T-cell (primary cell): ENCODE measurements at regions not wholly inside any gene's neighbourhood (a gene's known extent, or its start where the extent isn't known, plus 50 kb on each side); places are given as distances from the start of the nearest gene placed in this dataset.

Experiments
- ATAC-seq, 4 experiments: fragments of 200-7000 bp in 3 of 4; fragments of 150-1000 bp in 1 of 4; cut with Tn5 transposase; replicated peaks in 1 of 4; 1 replicate in 3 of 4; 2 replicates in 1 of 4; pipeline ENCODE4 v1.10.0; 2021; ENCODE audit warnings: moderate library complexity in 3 of 4, mild to moderate bottlenecking in 2 of 4, moderate number of reproducible peaks in 1 of 4
- CTCF ChIA-PET, 2 donors: fragments of 300-600 bp; sonication (Branson Sonifier 250); formaldehyde crosslinking; loops; one replicate each; lab custom pipeline; 2022; ENCODE audit warnings: antibody characterized with exemption in 2 of 2; lab: Charles Lee
- POLR2A ChIA-PET, 2 donors: fragments of 300-600 bp; sonication (Branson Sonifier 250); formaldehyde crosslinking; loops; one replicate each; lab custom pipeline; 2022; ENCODE audit warnings: antibody characterized with exemption in 2 of 2; lab: Charles Lee
- DNase-seq, 35 experiments: peaks; one replicate each; pipeline versions ENCODE4 v3.0.0 to v3.0.0-alpha.2; 2013 to 2023
- H3K27ac ChIP-seq: one replicate; pipeline ENCODE4 v1.5.1; 2013; ENCODE audit warnings: low read length
- H3K27me3 ChIP-seq, 2 experiments: replicated peaks in 1 of 2; 1 replicate in 1 of 2; 2 replicates in 1 of 2; pipeline versions ENCODE4 v1.6.1 to v1.7.0; 2013; ENCODE audit warnings: low read length in 1 of 2, mixed read lengths in 1 of 2; ENCODE audit not compliant: control insufficient read depth in 2 of 2, insufficient read depth in 2 of 2; ENCODE audit errors: extremely low read depth in 1 of 2
- H3K36me3 ChIP-seq, 2 donors: 1 replicate in 1 of 2; 2 replicates in 1 of 2; pipeline versions ENCODE4 v1.6.1 to v1.7.0; 2013; ENCODE audit warnings: low read length in 1 of 2; ENCODE audit not compliant: control insufficient read depth in 2 of 2, insufficient read depth in 1 of 2; ENCODE audit errors: extremely low read depth in 1 of 2
- H3K4me1 ChIP-seq, 2 experiments: 1 replicate in 1 of 2; 2 replicates in 1 of 2; pipeline versions ENCODE4 v1.6.1 to v1.7.0; 2013; ENCODE audit warnings: low read length in 2 of 2, mixed read lengths in 1 of 2; ENCODE audit not compliant: insufficient read depth in 2 of 2, control insufficient read depth in 1 of 2; ENCODE audit errors: extremely low read depth in 1 of 2
- H3K4me3 ChIP-seq, 2 donors: 1 replicate in 1 of 2; 2 replicates in 1 of 2; pipeline versions ENCODE4 v1.5.1 to v1.7.0; 2013; ENCODE audit warnings: mild to moderate bottlenecking in 2 of 2, low read length in 1 of 2, moderate library complexity in 1 of 2; ENCODE audit not compliant: control insufficient read depth in 1 of 2; ENCODE audit errors: extremely low read depth in 1 of 2
- H3K9me3 ChIP-seq: 2 replicates; pipeline ENCODE4 v1.7.0; 2013
- H3K27ac Mint-ChIP-seq, 2 donors: one replicate each; pipeline ENCODE4 v1.8.0; 2020 to 2021; ENCODE audit warnings: mild to moderate bottlenecking in 2 of 2, mixed read lengths in 2 of 2
- H3K27me3 Mint-ChIP-seq, 2 donors: one replicate each; pipeline ENCODE4 v1.8.0; 2021 to 2022; ENCODE audit warnings: mixed read lengths in 2 of 2
- H3K36me3 Mint-ChIP-seq: one replicate; pipeline ENCODE4 v1.8.0; 2021; ENCODE audit warnings: mixed read lengths
- H3K4me1 Mint-ChIP-seq, 3 donors: one replicate each; pipeline ENCODE4 v1.8.0; 2020 to 2022; ENCODE audit warnings: mixed read lengths in 3 of 3, mild to moderate bottlenecking in 1 of 3
- H3K4me3 Mint-ChIP-seq, 3 donors: one replicate each; pipeline ENCODE4 v1.8.0; 2020 to 2022; ENCODE audit warnings: mild to moderate bottlenecking in 3 of 3, mixed read lengths in 3 of 3, moderate library complexity in 3 of 3
- H3K9me3 Mint-ChIP-seq, 3 donors: one replicate each; pipeline ENCODE4 v1.8.0; 2020 to 2022; ENCODE audit warnings: mixed read lengths in 3 of 3
- WGBS: methylation state at CpG from one replicate; pipeline ENCODE4 v1.1.5; 2013; ENCODE audit warnings: missing lambda C conversion rate; ENCODE audit not compliant: insufficient coverage; 5-methylcytosine and 5-hydroxymethylcytosine counted together

- Histone ChIP-seq H3K9me3 (no peaks in the 10 kb centered on the region), H3K36me3 (no peaks in the 10 kb centered on the region), H3K4me1 (no peaks in the 10 kb centered on the region), H3K27ac (no peak overlapping the region), H3K27me3 (peaks cover 0 to 3% of the 10 kb centered on the region in 2 experiments), H3K4me3 (no peak overlapping the region)
- no peak for ATAC-seq
- H3K4me3 Mint-ChIP-seq: no peak overlapping the region
- peaks cover 0 to 8% (median 3%) of the 10 kb centered on the region in 3 donors for H3K9me3 Mint-ChIP-seq
- no peaks in the 10 kb centered on the region for H3K36me3 Mint-ChIP-seq
- 36% methylated on average over 4 of the region's 4 CpGs for WGBS
- ChIA-PET POLR2A (no interaction called here), CTCF (no interaction called here)
- H3K4me1 Mint-ChIP-seq: no peaks in the 10 kb centered on the region
- H3K27ac Mint-ChIP-seq: no peak overlapping the region
- DNase-seq: no peak
- H3K27me3 Mint-ChIP-seq: no peaks in the 10 kb centered on the region
These were observed 311.9 kb upstream of the PLD5 start for GRCh38 chr1:242836423-242836822.

- Mint-ChIP-seq H3K27me3 (peaks cover 1 to 7% of the 10 kb centered on the region in 2 donors), H3K27ac (no peak overlapping the region), H3K36me3 (no peaks in the 10 kb centered on the region), H3K4me1 (no peaks in the 10 kb centered on the region), H3K4me3 (no peak overlapping the region), H3K9me3 (peaks cover 0 to 14% (median 10%) of the 10 kb centered on the region in 3 donors)
- no peak overlapping the region for H3K27ac ChIP-seq
- H3K27me3 ChIP-seq: no peaks in the 10 kb centered on the region
- POLR2A ChIA-PET: no interaction called here
- no peaks in the 10 kb centered on the region for H3K4me1 ChIP-seq
- 63% methylated on average over 3 of the region's 4 CpGs for WGBS
- H3K4me3 ChIP-seq: no peak overlapping the region
- DNase-seq (no peak), ATAC-seq (no peak)
- no peaks in the 10 kb centered on the region for H3K36me3 ChIP-seq
- H3K9me3 ChIP-seq: no peaks in the 10 kb centered on the region
- CTCF ChIA-PET: no interaction called here
These were observed 304.3 kb upstream of the PLD5 start for GRCh38 chr1:242828828-242829227.

DNA sequence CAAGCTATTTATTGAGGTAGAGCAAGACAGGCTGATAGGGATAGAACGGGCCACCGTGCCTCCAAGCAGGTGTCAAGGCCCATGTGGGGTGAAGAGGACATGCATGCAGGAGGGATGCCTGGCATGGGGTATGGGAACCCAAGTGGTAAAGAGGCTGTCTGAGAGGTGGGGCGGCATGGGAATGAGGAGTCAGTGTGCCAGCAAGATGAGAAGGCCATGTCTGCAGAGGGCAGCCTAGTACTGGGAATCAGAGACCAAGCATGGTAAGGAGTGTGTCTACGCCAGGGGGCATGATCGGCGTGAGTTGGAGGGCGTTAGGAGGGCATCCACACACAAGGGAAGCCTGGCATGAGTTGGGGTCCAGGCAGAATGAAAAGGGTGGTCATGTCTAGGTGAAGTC is 303.7 kb upstream of the PLD5 start:
- no peak for ATAC-seq
- Mint-ChIP-seq H3K27me3 (peaks cover 1 to 7% of the 10 kb centered on the region in 2 donors), H3K4me1 (no peaks in the 10 kb centered on the region), H3K4me3 (no peak overlapping the region), H3K27ac (no peak overlapping the region), H3K9me3 (peaks cover 0 to 14% (median 10%) of the 10 kb centered on the region in 3 donors), H3K36me3 (no peaks in the 10 kb centered on the region)
- H3K4me3 ChIP-seq: no peak overlapping the region
- H3K27ac ChIP-seq: no peak overlapping the region
- no peaks in the 10 kb centered on the region for H3K36me3 ChIP-seq
- no peaks in the 10 kb centered on the region for H3K27me3 ChIP-seq
- 85% methylated on average over 7 of the region's 7 CpGs for WGBS
- ChIA-PET CTCF (interaction anchor here in 1 of 2 donors (0.8 kb wide), 1 partner anchor 47 kb away, joined by 5 read pairs; no protein-coding TSS in a partner anchor), POLR2A (no interaction called here)
- no peaks in the 10 kb centered on the region for H3K9me3 ChIP-seq
- no peak for DNase-seq
- H3K4me1 ChIP-seq: no peaks in the 10 kb centered on the region

DNA sequence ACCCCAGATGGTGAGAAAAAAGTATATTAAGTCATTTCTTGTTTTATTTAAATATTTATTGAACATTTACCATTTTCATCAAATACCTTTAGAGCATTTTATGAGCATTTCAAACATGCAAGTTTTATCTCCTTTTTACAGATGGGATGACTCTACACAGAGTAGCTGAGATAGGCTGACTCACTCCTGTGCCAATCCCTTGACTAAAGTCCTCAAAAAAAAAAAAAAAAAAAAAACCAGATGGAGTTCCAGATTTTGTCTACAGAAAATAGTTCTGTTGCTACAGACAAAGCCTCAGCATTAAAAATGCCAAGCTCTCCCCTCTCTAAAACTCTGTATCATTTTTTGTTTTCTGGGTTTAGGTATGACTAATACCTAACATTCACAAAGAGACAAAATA is 303.0 kb upstream of the PLD5 start:
- H3K36me3 Mint-ChIP-seq: no peaks in the 10 kb centered on the region
- H3K4me1 ChIP-seq: no peaks in the 10 kb centered on the region
- H3K36me3 ChIP-seq: no peaks in the 10 kb centered on the region
- ATAC-seq: no peak
- DNase-seq: no peak
- no peak overlapping the region for H3K27ac Mint-ChIP-seq
- peaks cover 1 to 11% of the 10 kb centered on the region in 2 donors for H3K27me3 Mint-ChIP-seq
- no peak overlapping the region for H3K4me3 Mint-ChIP-seq
- ChIA-PET CTCF (interaction anchor here in 1 of 2 donors (0.8 kb wide), 1 partner anchor 48 kb away, joined by 5 read pairs; no protein-coding TSS in a partner anchor), POLR2A (no interaction called here)
- H3K27ac ChIP-seq: no peak overlapping the region
- no peaks in the 10 kb centered on the region for H3K4me1 Mint-ChIP-seq
- H3K27me3 ChIP-seq: no peaks in the 10 kb centered on the region
- H3K4me3 ChIP-seq: no peak overlapping the region
- H3K9me3 Mint-ChIP-seq: peaks cover 0 to 10% (median 9%) of the 10 kb centered on the region in 3 donors
- H3K9me3 ChIP-seq: no peaks in the 10 kb centered on the region

DNA sequence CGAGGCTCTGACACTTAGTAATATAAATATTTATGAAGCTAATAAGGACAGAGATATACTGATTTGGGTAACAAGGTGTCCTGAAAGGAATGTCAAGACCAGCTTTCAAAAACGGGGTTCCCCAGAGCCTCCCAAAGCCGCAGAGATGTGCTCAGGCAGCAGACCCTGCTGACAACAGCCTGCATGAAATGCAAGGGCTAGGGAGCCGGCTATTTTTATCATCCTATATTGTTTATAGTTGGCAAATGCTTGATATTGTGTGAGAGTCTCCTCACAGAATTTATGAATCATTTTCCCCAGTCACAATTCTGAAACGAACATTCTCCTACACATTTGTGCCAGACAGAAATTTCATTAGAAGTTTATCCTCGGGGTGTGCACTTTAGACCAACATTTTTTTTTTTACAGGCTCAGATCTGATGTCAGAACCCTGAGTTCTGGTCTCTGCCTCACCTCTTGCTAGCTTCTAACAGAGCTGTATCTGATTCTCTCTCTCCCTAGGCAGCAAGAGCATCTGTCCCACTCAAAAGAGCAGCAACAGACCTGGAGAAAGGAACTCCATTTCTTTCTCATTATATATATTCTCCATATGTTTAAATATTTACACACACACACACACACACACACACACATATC is 302.3 kb upstream of the PLD5 start:
- no peaks in the 10 kb centered on the region for H3K4me1 Mint-ChIP-seq
- ChIA-PET POLR2A (no interaction called here), CTCF (no interaction called here)
- Histone ChIP-seq H3K27ac (no peak overlapping the region), H3K4me1 (no peaks in the 10 kb centered on the region), H3K4me3 (no peak overlapping the region), H3K27me3 (no peaks in the 10 kb centered on the region), H3K9me3 (no peaks in the 10 kb centered on the region), H3K36me3 (no peaks in the 10 kb centered on the region)
- no peaks in the 10 kb centered on the region for H3K36me3 Mint-ChIP-seq
- H3K9me3 Mint-ChIP-seq: peaks cover 0 to 10% (median 9%) of the 10 kb centered on the region in 3 donors
- H3K4me3 Mint-ChIP-seq: no peak overlapping the region
- H3K27ac Mint-ChIP-seq: no peak overlapping the region
- 29% methylated on average over 2 of the region's 6 CpGs for WGBS
- DNase-seq (no peak), ATAC-seq (no peak)
- H3K27me3 Mint-ChIP-seq: peaks cover 1 to 11% of the 10 kb centered on the region in 2 donors

DNA sequence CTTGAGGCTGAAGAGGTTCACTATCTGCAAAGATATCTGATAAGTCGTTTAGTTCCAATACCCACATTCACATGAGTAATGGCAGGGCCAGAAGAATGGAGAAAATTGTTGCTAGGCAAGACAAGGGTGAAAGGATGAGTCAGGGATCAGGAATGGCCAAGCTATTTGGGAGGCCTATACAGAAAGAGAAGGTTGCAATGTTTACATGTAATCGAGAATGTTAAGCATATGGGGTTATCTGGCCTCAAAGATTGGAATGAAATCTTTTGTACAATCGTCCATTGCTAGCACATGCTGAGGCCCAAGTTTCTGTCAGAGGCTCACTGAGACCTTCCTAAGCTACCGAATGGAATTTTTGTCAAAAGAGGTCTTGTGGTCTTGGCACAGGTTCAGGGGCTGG is 299.9 kb upstream of the PLD5 start:
- DNase-seq (no peak), ATAC-seq (no peak)
- WGBS: 74% methylated on average over 3 of the region's 4 CpGs
- Histone ChIP-seq H3K4me3 (no peak overlapping the region), H3K9me3 (no peaks in the 10 kb centered on the region), H3K27me3 (no peaks in the 10 kb centered on the region), H3K36me3 (no peaks in the 10 kb centered on the region), H3K27ac (no peak overlapping the region), H3K4me1 (no peaks in the 10 kb centered on the region)
- Mint-ChIP-seq H3K9me3 (no peaks in the 10 kb centered on the region), H3K4me1 (no peaks in the 10 kb centered on the region), H3K27me3 (peaks cover 1 to 11% of the 10 kb centered on the region in 2 donors), H3K4me3 (no peak overlapping the region), H3K36me3 (no peaks in the 10 kb centered on the region), H3K27ac (no peak overlapping the region)
- ChIA-PET CTCF (no interaction called here), POLR2A (no interaction called here)
